Mesothelial cell of epicardium (in vitro differentiated cells): ENCODE measurements at regions not wholly inside any gene's neighbourhood (a gene's known extent, or its start where the extent isn't known, plus 50 kb on each side); places are given as distances from the start of the nearest gene placed in this dataset.

Experiments used
- DNase-seq, 2 experiments: peaks; one replicate each; pipeline ENCODE4 v3.0.0; 2021; ENCODE audit warnings: low spot score in 2 of 2; ENCODE audit not compliant: unreplicated experiment in 2 of 2
- H3K27ac Mint-ChIP-seq: 2 replicates; pipeline ENCODE4 v1.8.0; 2021; ENCODE audit warnings: mixed read lengths
- H3K27me3 Mint-ChIP-seq: 2 replicates; pipeline ENCODE4 v1.8.0; 2021; ENCODE audit warnings: low read depth, mixed read lengths
- H3K36me3 Mint-ChIP-seq: 2 replicates; pipeline ENCODE4 v1.8.0; 2021; ENCODE audit warnings: mixed read lengths
- H3K4me1 Mint-ChIP-seq: 2 replicates; pipeline ENCODE4 v1.8.0; 2021; ENCODE audit warnings: mixed read lengths
- H3K4me3 Mint-ChIP-seq: 2 replicates; pipeline ENCODE4 v1.8.0; 2021; ENCODE audit warnings: mild to moderate bottlenecking, moderate library complexity, mixed read lengths
- H3K9me3 Mint-ChIP-seq: 2 replicates; pipeline ENCODE4 v1.8.0; 2021; ENCODE audit warnings: mixed read lengths
- CTCF ChIP-seq: fragments of 200-600 bp; sonication (generic); IDR thresholded peaks from one replicate; pipeline ENCODE4 v1.5.0; 2021; ENCODE audit warnings: antibody characterized with exemption; ENCODE audit not compliant: unreplicated experiment

GRCh38 chr4:24370421-24370820, 213.9 kb downstream of the DHX15 start:
- Mint-ChIP-seq H3K36me3 (no peaks in the 10 kb centered on the region), H3K9me3 (peaks cover 3% of the 10 kb centered on the region), H3K27ac (no peak overlapping the region), H3K4me3 (no peak overlapping the region), H3K4me1 (no peaks in the 10 kb centered on the region), H3K27me3 (peaks cover 11% of the 10 kb centered on the region)
- DNase-seq: no peak
- no peak for TF ChIP-seq CTCF

- DNase-seq: no peak
- H3K9me3 Mint-ChIP-seq: peaks cover 3% of the 10 kb centered on the region
- H3K27ac Mint-ChIP-seq: no peak overlapping the region
- H3K27me3 Mint-ChIP-seq: peaks cover 10% of the 10 kb centered on the region
- no peaks in the 10 kb centered on the region for H3K36me3 Mint-ChIP-seq
- H3K4me3 Mint-ChIP-seq: no peak overlapping the region
- no peaks in the 10 kb centered on the region for H3K4me1 Mint-ChIP-seq
- no peak for TF ChIP-seq CTCF
Measured at GRCh38 chr4:24369507-24370029, 214.8 kb downstream of the DHX15 start.

DNA sequence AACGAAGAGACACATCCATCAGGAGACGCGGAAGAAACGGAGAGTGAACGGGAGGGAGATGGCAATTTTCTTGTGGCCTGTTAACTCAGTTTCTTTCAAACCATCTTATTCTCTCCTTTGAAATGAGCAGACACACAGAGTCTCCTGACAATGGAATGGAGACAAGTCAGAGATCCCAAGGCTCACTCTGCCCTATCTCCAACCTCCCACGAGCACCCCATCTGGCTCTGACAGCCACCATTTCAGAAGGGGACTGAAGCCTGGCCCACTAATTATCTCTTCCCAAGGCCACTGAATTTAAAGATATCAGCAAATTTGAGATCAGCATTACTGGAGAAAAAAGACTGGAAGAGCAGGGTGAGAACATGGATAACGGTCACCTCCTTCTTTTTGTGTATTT, 215.6 kb downstream of the DHX15 start:
- H3K9me3 Mint-ChIP-seq: peaks cover 3% of the 10 kb centered on the region
- H3K27me3 Mint-ChIP-seq: peaks cover 10% of the 10 kb centered on the region
- DNase-seq: no peak
- H3K4me3 Mint-ChIP-seq: no peak overlapping the region
- no peaks in the 10 kb centered on the region for H3K36me3 Mint-ChIP-seq
- no peak overlapping the region for H3K27ac Mint-ChIP-seq
- TF ChIP-seq CTCF: no peak
- H3K4me1 Mint-ChIP-seq: no peaks in the 10 kb centered on the region

GRCh38 chr4:24364852-24365251, 219.5 kb downstream of the DHX15 start:
- H3K4me3 Mint-ChIP-seq: no peak overlapping the region
- H3K4me1 Mint-ChIP-seq: no peaks in the 10 kb centered on the region
- TF ChIP-seq CTCF: no peak
- H3K36me3 Mint-ChIP-seq: no peaks in the 10 kb centered on the region
- no peaks in the 10 kb centered on the region for H3K9me3 Mint-ChIP-seq
- peaks cover 6% of the 10 kb centered on the region for H3K27me3 Mint-ChIP-seq
- H3K27ac Mint-ChIP-seq: no peak overlapping the region
- DNase-seq: no peak

DNA sequence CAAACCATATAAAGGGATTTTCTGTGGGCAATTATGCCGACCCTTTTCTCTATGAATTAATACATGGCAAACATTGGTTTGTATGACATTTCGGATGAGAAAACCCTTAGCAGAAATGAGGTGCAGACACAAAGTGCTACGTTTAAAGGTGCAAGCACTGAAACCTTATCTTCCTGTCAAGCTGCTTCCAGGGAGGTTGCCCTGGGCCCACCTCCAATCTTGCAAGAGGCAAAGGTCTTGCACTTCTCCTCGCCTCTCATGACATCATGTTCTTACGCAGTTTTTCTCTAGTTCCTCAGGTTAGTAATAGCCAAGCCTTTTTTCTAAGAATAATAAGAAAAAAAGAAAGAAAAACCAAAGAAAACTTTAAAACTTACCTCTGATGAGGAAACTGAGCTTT, 220.1 kb downstream of the DHX15 start:
- Mint-ChIP-seq H3K27me3 (peaks cover 6% of the 10 kb centered on the region), H3K4me1 (no peaks in the 10 kb centered on the region), H3K9me3 (no peaks in the 10 kb centered on the region), H3K27ac (no peak overlapping the region), H3K36me3 (no peaks in the 10 kb centered on the region), H3K4me3 (no peak overlapping the region)
- DNase-seq: no peak
- no peak for TF ChIP-seq CTCF

DNA sequence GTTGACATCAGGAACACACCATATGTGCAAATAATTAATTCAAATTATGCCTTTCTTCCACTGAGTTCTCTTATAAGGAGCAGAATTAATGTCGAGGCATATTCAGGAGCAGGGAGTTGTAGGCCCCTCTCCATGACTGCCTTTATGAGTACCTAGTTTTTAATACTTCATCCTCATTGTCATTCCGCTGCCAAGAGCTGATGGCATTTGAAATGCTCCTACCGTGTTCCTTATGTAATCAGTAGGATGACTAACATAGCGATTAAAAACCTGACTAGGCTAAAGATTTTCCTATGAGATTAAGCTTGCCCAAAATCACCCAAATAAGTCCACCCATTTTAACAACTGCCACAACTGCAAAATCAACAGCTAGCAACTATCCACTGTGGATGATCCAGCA, 220.6 kb downstream of the DHX15 start:
- Mint-ChIP-seq H3K9me3 (no peaks in the 10 kb centered on the region), H3K36me3 (no peaks in the 10 kb centered on the region), H3K27me3 (peaks cover 6% of the 10 kb centered on the region), H3K4me3 (no peak overlapping the region), H3K4me1 (no peaks in the 10 kb centered on the region), H3K27ac (no peak overlapping the region)
- DNase-seq: no peak
- no peak for TF ChIP-seq CTCF
